ENCODE measurements at regions not wholly inside any gene's neighbourhood (a gene's known extent, or its start where the extent isn't known, plus 50 kb on each side); places are given as distances from the start of the nearest gene placed in this dataset.

DNA sequence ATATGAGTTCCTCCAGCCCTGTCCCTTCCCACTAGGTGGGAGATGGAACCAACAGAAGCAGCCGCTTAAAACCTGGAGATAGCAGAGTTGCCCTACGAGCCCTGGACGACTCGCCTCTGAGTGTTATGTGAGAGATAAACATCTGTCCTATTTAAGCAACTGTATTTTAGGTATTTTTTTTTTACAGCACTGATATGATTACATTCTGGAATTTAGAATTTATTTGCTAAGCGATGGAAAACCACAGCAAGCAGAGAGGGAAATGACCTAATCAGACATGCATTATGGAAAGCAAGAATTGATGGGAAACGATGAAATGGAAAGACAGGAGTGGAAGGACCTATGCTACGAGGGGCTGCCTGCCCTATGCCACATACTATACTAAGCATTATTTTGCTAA, 379.0 kb upstream of the IL12A start:
- TF ChIP-seq, protein P1, sequence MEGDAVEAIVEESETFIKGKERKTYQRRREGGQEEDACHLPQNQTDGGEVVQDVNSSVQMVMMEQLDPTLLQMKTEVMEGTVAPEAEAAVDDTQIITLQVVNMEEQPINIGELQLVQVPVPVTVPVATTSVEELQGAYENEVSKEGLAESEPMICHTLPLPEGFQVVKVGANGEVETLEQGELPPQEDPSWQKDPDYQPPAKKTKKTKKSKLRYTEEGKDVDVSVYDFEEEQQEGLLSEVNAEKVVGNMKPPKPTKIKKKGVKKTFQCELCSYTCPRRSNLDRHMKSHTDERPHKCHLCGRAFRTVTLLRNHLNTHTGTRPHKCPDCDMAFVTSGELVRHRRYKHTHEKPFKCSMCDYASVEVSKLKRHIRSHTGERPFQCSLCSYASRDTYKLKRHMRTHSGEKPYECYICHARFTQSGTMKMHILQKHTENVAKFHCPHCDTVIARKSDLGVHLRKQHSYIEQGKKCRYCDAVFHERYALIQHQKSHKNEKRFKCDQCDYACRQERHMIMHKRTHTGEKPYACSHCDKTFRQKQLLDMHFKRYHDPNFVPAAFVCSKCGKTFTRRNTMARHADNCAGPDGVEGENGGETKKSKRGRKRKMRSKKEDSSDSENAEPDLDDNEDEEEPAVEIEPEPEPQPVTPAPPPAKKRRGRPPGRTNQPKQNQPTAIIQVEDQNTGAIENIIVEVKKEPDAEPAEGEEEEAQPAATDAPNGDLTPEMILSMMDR (IDR thresholded peaks at IDR 0.05; ENCODE audit: insufficient read depth, low read length) = no peak
- DNase-seq (ENCODE audit: low read depth) = no peak
- H3K4me3 ChIP-seq (ENCODE audit: low read depth, low read length) = no peak overlapping the region

DNA sequence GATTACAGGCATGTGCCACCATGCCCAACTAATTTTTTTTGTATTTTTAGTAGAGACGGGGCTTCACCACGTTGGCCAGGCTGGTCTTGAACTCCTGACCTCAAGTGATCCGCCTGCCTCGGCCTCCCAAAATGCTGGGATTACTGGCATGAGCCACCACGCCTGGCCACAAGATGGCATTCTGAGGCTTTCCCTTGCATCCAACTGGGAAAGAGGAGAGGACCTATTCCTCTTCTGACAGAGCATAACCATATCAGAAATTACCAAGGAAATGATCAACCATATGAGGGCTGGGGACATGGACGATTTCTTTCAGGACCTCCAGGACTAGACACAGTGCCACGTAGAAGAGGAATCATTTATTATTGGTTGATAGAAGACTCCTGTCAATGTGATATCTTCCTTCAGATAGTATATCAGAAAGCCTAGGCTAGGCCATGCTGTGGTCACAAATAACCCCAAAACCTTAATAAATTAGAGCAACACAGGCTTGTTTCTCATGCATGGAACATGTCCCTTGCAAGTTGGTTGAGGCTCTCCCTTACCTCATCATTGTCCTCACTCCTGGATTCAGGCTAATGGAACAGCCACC, 372.3 kb upstream of the IL12A start:
- no peak overlapping the region for H3K4me3 ChIP-seq (ENCODE audit: low read depth, low read length)
- DNase-seq (ENCODE audit: low read depth) = peak; percentile 66
- TF ChIP-seq, protein P1 (IDR thresholded peaks at IDR 0.05; ENCODE audit: insufficient read depth, low read length) = peak; percentile 68

DNA sequence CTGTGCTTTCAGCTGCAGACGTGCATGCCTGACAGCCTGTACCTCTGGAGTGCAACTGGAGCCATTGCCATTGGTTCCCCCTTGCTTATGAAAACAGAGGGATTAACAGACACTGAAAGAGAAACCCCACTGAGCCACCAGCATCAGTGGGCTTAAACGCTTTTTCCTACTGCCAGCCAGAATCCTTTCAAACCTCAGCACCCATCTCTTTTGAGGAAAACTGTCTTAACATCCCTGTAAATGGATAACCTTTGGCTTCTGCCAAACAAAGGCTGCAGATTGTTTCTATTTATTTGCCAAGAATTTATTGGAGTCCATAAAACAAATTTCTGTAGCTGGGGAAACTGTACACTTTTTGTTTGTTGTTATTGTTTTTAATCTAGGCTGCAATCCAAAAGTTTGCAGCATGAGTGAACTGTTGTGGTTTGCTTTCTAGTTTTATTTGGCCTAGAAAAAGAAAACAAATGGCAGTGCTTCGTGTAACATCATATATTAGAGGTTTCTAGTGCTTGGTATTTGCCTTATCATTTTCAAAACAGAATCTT, 369.2 kb upstream of the IL12A start:
- TF ChIP-seq, protein P1 (IDR thresholded peaks at IDR 0.05; ENCODE audit: insufficient read depth, low read length) = no peak
- H3K4me3 ChIP-seq (ENCODE audit: low read depth, low read length) = no peak overlapping the region
- peak; percentile 37 for DNase-seq (ENCODE audit: low read depth)

DNA sequence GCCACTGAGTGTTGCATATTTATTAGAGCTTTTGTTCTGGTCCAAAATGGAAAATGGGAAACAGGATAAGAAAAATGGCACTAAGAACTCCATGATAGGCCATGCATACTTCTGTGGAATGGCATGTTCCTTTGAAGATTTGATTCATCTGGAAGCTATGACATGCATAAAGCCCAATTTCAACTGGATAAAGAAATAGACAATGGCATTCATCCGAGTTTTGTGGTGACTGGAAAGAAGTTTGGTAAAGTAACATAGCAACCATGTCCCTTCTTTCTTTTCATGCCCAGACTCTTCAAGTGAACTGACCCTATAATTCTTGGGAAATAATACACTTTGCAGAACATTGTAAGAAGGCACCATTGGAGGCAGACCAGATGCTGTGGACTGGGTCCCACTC, 368.4 kb upstream of the IL12A start:
- DNase-seq (ENCODE audit: low read depth) = peak; percentile 15
- TF ChIP-seq, protein P1 (IDR thresholded peaks at IDR 0.05; ENCODE audit: insufficient read depth, low read length) = no peak
- no peak overlapping the region for H3K4me3 ChIP-seq (ENCODE audit: low read depth, low read length)

DNA sequence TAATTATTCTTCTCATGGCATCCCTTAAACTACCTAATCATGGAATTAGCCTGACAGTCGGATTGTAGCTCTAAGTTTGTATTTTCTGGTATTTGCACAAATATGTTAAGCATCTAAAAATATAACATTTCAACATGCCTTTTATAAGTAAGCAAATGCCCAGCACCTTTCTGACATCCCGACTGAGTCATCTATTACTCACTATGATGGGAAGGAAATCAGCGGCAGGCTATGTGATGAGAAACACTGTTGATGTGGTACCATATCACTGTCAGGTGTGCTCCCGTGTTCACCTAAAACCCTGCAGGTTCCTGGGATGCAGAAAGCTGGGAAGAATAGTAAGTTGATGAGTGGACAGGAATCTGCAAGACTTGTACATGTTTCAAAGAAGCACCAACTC, 367.8 kb upstream of the IL12A start:
- TF ChIP-seq, protein P1 (IDR thresholded peaks at IDR 0.05; ENCODE audit: insufficient read depth, low read length) = no peak
- DNase-seq (ENCODE audit: low read depth) = peak; percentile 67
- no peak overlapping the region for H3K4me3 ChIP-seq (ENCODE audit: low read depth, low read length)

DNA sequence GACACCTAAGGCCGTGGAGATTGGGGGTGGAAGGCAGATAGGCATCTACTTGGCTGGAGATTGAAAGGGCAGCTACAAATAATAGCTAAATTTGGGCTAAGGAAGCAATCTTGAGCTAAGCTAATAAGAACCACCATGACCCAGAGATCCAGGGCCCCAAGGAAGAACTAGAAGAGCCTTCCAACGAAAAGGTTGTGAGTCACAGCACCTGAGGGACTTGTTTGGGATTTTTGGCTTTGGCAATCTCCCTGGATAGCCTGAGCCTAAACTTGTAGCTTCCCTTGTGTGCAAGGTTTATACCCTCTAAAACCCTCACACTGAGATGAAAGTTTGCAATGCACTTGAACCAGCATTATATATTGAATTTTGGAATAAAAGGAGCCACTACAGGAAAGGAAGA, 364.0 kb upstream of the IL12A start:
- no peak for DNase-seq (ENCODE audit: low read depth)
- TF ChIP-seq, protein P1 (IDR thresholded peaks at IDR 0.05; ENCODE audit: insufficient read depth, low read length) = no peak
- no peak overlapping the region for H3K4me3 ChIP-seq (ENCODE audit: low read depth, low read length)

DNA sequence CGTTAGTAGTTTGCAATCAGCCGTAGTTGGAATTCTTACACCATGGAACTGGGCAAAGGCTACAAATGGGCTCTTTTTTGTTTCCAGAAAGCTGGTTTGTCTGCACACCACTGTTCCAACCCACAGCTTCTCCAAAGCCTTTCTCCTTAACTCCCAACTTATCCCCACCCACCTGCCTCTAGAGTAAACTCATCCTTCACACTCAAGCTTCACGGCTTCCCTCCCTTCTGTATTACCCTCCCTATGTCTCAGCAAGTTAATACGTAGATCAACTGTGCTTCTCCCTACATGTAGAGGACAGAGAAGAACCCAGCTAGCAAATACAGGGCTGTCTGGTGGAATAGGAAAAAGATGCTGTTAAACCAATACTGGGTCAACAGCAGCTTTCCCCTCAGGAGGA, 363.0 kb upstream of the IL12A start:
- TF ChIP-seq, protein P1 (IDR thresholded peaks at IDR 0.05; ENCODE audit: insufficient read depth, low read length) = no peak
- no peak overlapping the region for H3K4me3 ChIP-seq (ENCODE audit: low read depth, low read length)
- DNase-seq (ENCODE audit: low read depth) = no peak
